Activated CD4-positive, alpha-beta T cell treated with anti-CD3 and anti-CD28 coated beads, Interleukin-2, amount 10 ng/mL, durations not matched to agents 7 days and 5 days (primary cell): ENCODE measurements at regions not wholly inside any gene's neighbourhood (a gene's known extent, or its start where the extent isn't known, plus 50 kb on each side); places are given as distances from the start of the nearest gene placed in this dataset.

ENCODE experiments used
- CTCF ChIA-PET: fragments of 350-600 bp; sonication (Branson Sonifier 250); formaldehyde crosslinking; loops from one replicate; lab custom pipeline; 2021; ENCODE audit warnings: antibody characterized with exemption; lab: Charles Lee
- POLR2A ChIA-PET: fragments of 350-600 bp; sonication (Branson Sonifier 250); formaldehyde crosslinking; loops from one replicate; lab custom pipeline; 2021; ENCODE audit warnings: antibody characterized with exemption; lab: Charles Lee
- DNase-seq: peaks from one replicate; pipeline ENCODE4 v3.0.0-alpha.2; 2020
- H3K27ac Mint-ChIP-seq: one replicate; pipeline ENCODE4 v1.8.0; 2021; ENCODE audit warnings: mild to moderate bottlenecking, moderate library complexity, mixed read lengths
- H3K27me3 Mint-ChIP-seq: one replicate; pipeline ENCODE4 v1.8.0; 2021; ENCODE audit warnings: mixed read lengths
- H3K36me3 Mint-ChIP-seq: one replicate; pipeline ENCODE4 v1.8.0; 2021; ENCODE audit warnings: low read depth, mixed read lengths
- H3K4me1 Mint-ChIP-seq: one replicate; pipeline ENCODE4 v1.8.0; 2021; ENCODE audit warnings: mixed read lengths
- H3K4me3 Mint-ChIP-seq: one replicate; pipeline ENCODE4 v1.8.0; 2021; ENCODE audit warnings: mild to moderate bottlenecking, moderate library complexity, mixed read lengths
- H3K9me3 Mint-ChIP-seq: one replicate; pipeline ENCODE4 v1.8.0; 2021; ENCODE audit warnings: mixed read lengths

- peak overlapping the region; percentile 9 for H3K27ac Mint-ChIP-seq
- ChIA-PET POLR2A (no interaction called here), CTCF (interaction anchor here (1.1 to 2.1 kb wide), 6 partner anchors 10 to 55 kb away, joined by 3 to 8 read pairs (median 3); no protein-coding TSS in a partner anchor)
- peaks cover 8% of the 10 kb centered on the region for H3K4me1 Mint-ChIP-seq
- no peaks in the 10 kb centered on the region for H3K36me3 Mint-ChIP-seq
- H3K4me3 Mint-ChIP-seq: no peak overlapping the region
- DNase-seq: no peak
- H3K27me3 Mint-ChIP-seq: peaks cover 3% of the 10 kb centered on the region
- no peaks in the 10 kb centered on the region for H3K9me3 Mint-ChIP-seq
Observed at GRCh38 chr1:226816576-226816975, 53.8 kb upstream of the PSEN2 start.

DNA sequence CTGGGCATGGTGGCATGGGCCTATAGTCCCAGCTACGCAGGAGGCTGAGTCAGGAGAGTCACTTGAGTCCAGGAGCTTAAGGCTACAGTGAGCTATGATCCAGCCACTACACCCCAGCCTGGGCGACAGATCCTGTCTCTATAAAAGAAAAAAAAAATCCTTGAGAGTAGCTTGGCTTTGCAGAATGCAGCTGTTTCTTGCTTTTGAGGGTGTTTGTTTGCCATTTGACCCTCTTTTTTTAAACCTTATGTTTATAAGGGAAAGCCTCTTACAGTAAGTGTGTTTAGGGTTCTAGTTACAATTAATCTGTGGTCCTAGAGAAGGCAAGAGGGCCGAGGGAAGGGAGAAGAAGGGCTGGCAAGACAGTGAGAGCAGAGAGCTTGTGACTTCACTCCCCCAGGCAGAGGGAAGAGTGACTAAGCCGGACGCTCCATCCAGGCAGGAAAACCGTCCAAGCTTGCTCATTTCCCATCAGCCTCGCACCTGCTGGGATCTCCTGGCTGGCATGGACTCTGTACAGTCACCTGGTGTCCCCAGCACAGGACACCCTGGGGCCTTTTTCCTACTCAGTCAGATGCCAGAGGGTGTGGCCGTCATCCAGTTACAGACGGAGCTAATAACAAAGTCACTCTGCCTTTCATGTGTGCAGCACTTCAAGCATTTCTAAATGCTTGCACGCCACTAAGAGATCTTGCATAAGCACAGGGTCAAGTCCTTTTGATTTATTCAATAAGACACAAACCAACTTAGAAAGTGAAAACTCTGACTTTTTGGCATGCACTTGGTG is 55.5 kb upstream of the PSEN2 start:
- Mint-ChIP-seq H3K36me3 (no peaks in the 10 kb centered on the region), H3K27ac (peak overlapping the region; percentile 33), H3K9me3 (no peaks in the 10 kb centered on the region), H3K4me3 (no peak overlapping the region), H3K4me1 (peaks cover 8% of the 10 kb centered on the region), H3K27me3 (peaks cover 3% of the 10 kb centered on the region)
- ChIA-PET POLR2A (interaction anchor here (0.6 kb wide), 3 partner anchors 16 to 80 kb away, joined by 4 read pairs; no protein-coding TSS in a partner anchor), CTCF (interaction anchor here (0.6 to 2.2 kb wide), 7 partner anchors 13 to 538 kb away, joined by 3 to 6 read pairs (median 3); no protein-coding TSS in a partner anchor)
- DNase-seq: no peak

- Mint-ChIP-seq H3K27ac (no peak overlapping the region), H3K4me1 (peaks cover 8% of the 10 kb centered on the region), H3K9me3 (no peaks in the 10 kb centered on the region), H3K27me3 (peaks cover 3% of the 10 kb centered on the region), H3K4me3 (no peak overlapping the region), H3K36me3 (no peaks in the 10 kb centered on the region)
- CTCF ChIA-PET: interaction anchor here (0.5 to 2.2 kb wide), 5 partner anchors 9 to 187 kb away, joined by 3 to 6 read pairs (median 4); no protein-coding TSS in a partner anchor
- DNase-seq: no peak
- POLR2A ChIA-PET: no interaction called here
Observed at GRCh38 chr1:226813671-226814591, 56.5 kb upstream of the PSEN2 start.

DNA sequence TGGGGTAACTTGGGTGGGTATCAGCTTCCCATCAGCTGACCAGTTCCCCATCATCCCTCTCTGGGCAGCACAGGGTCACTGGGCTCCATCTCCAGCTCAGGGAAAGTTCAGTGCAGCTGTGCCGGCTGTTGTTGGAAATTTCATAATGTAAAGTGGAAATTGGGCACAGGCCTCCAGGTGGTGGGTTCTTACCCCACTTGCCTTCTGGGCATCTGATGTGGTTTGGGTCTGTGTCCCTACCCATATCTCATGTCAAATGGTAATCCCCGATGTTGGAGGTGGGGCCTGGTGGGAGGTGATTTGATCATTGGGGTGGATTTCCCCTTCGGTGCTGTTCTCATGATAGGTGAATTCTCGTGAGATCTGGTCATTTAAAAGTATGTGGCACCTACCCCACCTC is 59.7 kb upstream of the PSEN2 start:
- ChIA-PET CTCF (interaction anchor here (0.9 to 1.3 kb wide), 2 partner anchors 12 to 13 kb away, joined by 3 to 6 read pairs; no protein-coding TSS in a partner anchor), POLR2A (no interaction called here)
- no peak for DNase-seq
- Mint-ChIP-seq H3K4me1 (peaks cover 8% of the 10 kb centered on the region), H3K4me3 (no peak overlapping the region), H3K9me3 (no peaks in the 10 kb centered on the region), H3K27ac (no peak overlapping the region), H3K36me3 (no peaks in the 10 kb centered on the region), H3K27me3 (peaks cover 3% of the 10 kb centered on the region)

- no peak overlapping the region for H3K27ac Mint-ChIP-seq
- H3K36me3 Mint-ChIP-seq: no peaks in the 10 kb centered on the region
- ChIA-PET POLR2A (no interaction called here), CTCF (interaction anchor here (0.9 kb wide), 1 partner anchor 11 kb away, joined by 3 read pairs; no protein-coding TSS in a partner anchor)
- H3K9me3 Mint-ChIP-seq: no peaks in the 10 kb centered on the region
- no peak for DNase-seq
- no peak overlapping the region for H3K4me3 Mint-ChIP-seq
- peaks cover 2% of the 10 kb centered on the region for H3K4me1 Mint-ChIP-seq
- H3K27me3 Mint-ChIP-seq: peaks cover 3% of the 10 kb centered on the region
Observed at GRCh38 chr1:226809785-226810571, 60.4 kb upstream of the PSEN2 start.

GRCh38 chr1:226808501-226808900 is 61.9 kb upstream of the PSEN2 start:
- POLR2A ChIA-PET: no interaction called here

DNA sequence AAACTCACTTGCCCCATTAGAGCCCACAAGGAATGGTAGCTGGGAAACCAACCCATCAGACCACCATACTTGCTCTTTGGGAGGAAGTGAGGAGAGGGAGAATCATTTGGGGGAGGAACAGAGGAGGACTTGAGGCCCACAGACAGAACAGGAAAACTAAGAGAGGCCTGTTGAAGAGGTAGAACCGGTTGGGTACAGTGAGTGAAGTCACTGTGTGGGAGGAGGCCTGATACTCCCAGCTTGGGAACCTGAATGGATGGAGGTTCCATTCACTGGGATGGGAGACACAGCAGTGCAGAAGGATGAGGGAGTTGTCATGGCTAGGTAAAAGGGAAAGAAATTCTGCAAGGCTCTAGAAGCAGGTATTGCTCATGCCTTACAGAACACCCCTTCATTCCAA is 63.4 kb upstream of the PSEN2 start:
- Mint-ChIP-seq H3K27ac (no peak overlapping the region), H3K4me1 (no peaks in the 10 kb centered on the region), H3K36me3 (no peaks in the 10 kb centered on the region), H3K9me3 (no peaks in the 10 kb centered on the region), H3K27me3 (no peaks in the 10 kb centered on the region), H3K4me3 (no peak overlapping the region)
- CTCF ChIA-PET: interaction anchor here (0.6 to 2.7 kb wide), 5 partner anchors 9 to 103 kb away, joined by 3 to 11 read pairs (median 3); no protein-coding TSS in a partner anchor
- POLR2A ChIA-PET: no interaction called here
- DNase-seq: no peak

More at GRCh38 chr1:226808501-226808900, 61.9 kb upstream of the PSEN2 start:
- Mint-ChIP-seq H3K4me3 (no peak overlapping the region), H3K27me3 (peaks cover 3% of the 10 kb centered on the region), H3K4me1 (no peaks in the 10 kb centered on the region), H3K9me3 (no peaks in the 10 kb centered on the region), H3K36me3 (no peaks in the 10 kb centered on the region), H3K27ac (no peak overlapping the region)
- CTCF ChIA-PET: interaction anchor here (1.0 kb wide), 1 partner anchor 25 kb away, joined by 3 read pairs; no protein-coding TSS in a partner anchor
- no peak for DNase-seq

- Mint-ChIP-seq H3K4me1 (peaks cover 8% of the 10 kb centered on the region), H3K27ac (peak overlapping the region; percentile 16), H3K27me3 (no peaks in the 10 kb centered on the region), H3K36me3 (no peaks in the 10 kb centered on the region), H3K4me3 (no peak overlapping the region), H3K9me3 (no peaks in the 10 kb centered on the region)
- CTCF ChIA-PET: interaction anchor here (0.8 to 2.7 kb wide), 8 partner anchors 9 to 179 kb away, joined by 3 to 11 read pairs (median 4); no protein-coding TSS in a partner anchor
- POLR2A ChIA-PET: no interaction called here
- no peak for DNase-seq
Observed at GRCh38 chr1:226804907-226805759, 65.3 kb upstream of the PSEN2 start.

GRCh38 chr1:226800763-226801380 is 61.8 kb upstream of the ITPKB start:
- CTCF ChIA-PET: interaction anchor here (0.6 to 1.0 kb wide), 5 partner anchors 26 to 167 kb away, joined by 3 to 5 read pairs (median 4); no protein-coding TSS in a partner anchor
- no peak overlapping the region for H3K4me3 Mint-ChIP-seq
- H3K36me3 Mint-ChIP-seq: no peaks in the 10 kb centered on the region
- no peaks in the 10 kb centered on the region for H3K27me3 Mint-ChIP-seq
- DNase-seq: no peak
- H3K9me3 Mint-ChIP-seq: no peaks in the 10 kb centered on the region
- H3K27ac Mint-ChIP-seq: no peak overlapping the region
- POLR2A ChIA-PET: no interaction called here
- H3K4me1 Mint-ChIP-seq: peaks cover 32% of the 10 kb centered on the region

- POLR2A ChIA-PET: interaction anchor here (0.5 kb wide), 1 partner anchor 15 kb away, joined by 4 read pairs; no protein-coding TSS in a partner anchor
- no peak overlapping the region for H3K4me3 Mint-ChIP-seq
Observed at GRCh38 chr1:226799634-226800281, 60.7 kb upstream of the ITPKB start.

More at GRCh38 chr1:226799634-226800281, 60.7 kb upstream of the ITPKB start:
- peaks cover 5% of the 10 kb centered on the region for H3K27me3 Mint-ChIP-seq
- DNase-seq: no peak
- peak overlapping the region; percentile 96 for H3K27ac Mint-ChIP-seq
- CTCF ChIA-PET: interaction anchor here (0.7 to 1.3 kb wide), 3 partner anchors 20 to 166 kb away, joined by 3 to 5 read pairs (median 4); no protein-coding TSS in a partner anchor
- no peaks in the 10 kb centered on the region for H3K36me3 Mint-ChIP-seq
- H3K4me1 Mint-ChIP-seq: peaks cover 32% of the 10 kb centered on the region
- H3K9me3 Mint-ChIP-seq: no peaks in the 10 kb centered on the region
